Activated CD4-positive, alpha-beta T cell treated with anti-CD3 and anti-CD28 coated beads, Interleukin-2, amount 10 ng/mL, durations not matched to agents 7 days and 5 days (primary cell): ENCODE measurements at regions not wholly inside any gene's neighbourhood (a gene's known extent, or its start where the extent isn't known, plus 50 kb on each side); places are given as distances from the start of the nearest gene placed in this dataset.
"Not testable (repeated sequence)": the region's sequence is repeated elsewhere in the genome, so short reads cannot be mapped to it uniquely, and the experiment has no call there.

Source experiments
- CTCF ChIA-PET: fragments of 350-600 bp; sonication (Branson Sonifier 250); formaldehyde crosslinking; loops from one replicate; lab custom pipeline; 2021; ENCODE audit warnings: antibody characterized with exemption; lab: Charles Lee
- POLR2A ChIA-PET: fragments of 350-600 bp; sonication (Branson Sonifier 250); formaldehyde crosslinking; loops from one replicate; lab custom pipeline; 2021; ENCODE audit warnings: antibody characterized with exemption; lab: Charles Lee
- DNase-seq: peaks from one replicate; pipeline ENCODE4 v3.0.0-alpha.2; 2020
- H3K27ac Mint-ChIP-seq: one replicate; pipeline ENCODE4 v1.8.0; 2021; ENCODE audit warnings: mild to moderate bottlenecking, moderate library complexity, mixed read lengths
- H3K27me3 Mint-ChIP-seq: one replicate; pipeline ENCODE4 v1.8.0; 2021; ENCODE audit warnings: mixed read lengths
- H3K36me3 Mint-ChIP-seq: one replicate; pipeline ENCODE4 v1.8.0; 2021; ENCODE audit warnings: low read depth, mixed read lengths
- H3K4me1 Mint-ChIP-seq: one replicate; pipeline ENCODE4 v1.8.0; 2021; ENCODE audit warnings: mixed read lengths
- H3K4me3 Mint-ChIP-seq: one replicate; pipeline ENCODE4 v1.8.0; 2021; ENCODE audit warnings: mild to moderate bottlenecking, moderate library complexity, mixed read lengths
- H3K9me3 Mint-ChIP-seq: one replicate; pipeline ENCODE4 v1.8.0; 2021; ENCODE audit warnings: mixed read lengths

DNA sequence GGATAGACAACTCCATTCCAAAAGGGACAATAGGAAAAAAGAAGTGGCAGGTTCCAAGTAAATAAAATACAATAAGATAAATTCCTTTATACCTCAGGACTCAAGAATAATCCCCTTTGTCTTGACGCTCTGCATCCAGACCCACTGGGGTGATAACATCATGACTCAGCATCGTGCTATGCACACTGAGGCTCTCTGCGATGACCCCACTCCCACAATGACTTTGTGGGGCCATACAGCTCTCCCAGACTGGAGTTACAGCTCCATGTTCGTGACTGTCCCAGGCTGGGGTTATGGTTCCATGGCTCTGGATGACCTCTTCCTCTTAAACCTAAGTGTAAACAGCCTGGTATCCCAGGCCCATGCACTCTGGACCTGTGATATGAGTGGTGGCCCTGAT, 254.5 kb upstream of the ADGRL3 start:
- H3K27ac Mint-ChIP-seq = no peak overlapping the region
- no peak for DNase-seq
- no peak overlapping the region for H3K4me3 Mint-ChIP-seq
- no peaks in the 10 kb centered on the region for H3K27me3 Mint-ChIP-seq
- peaks cover 11% of the 10 kb centered on the region for H3K9me3 Mint-ChIP-seq
- ChIA-PET CTCF (no interaction called here), POLR2A (no interaction called here)
- H3K36me3 Mint-ChIP-seq = no peaks in the 10 kb centered on the region
- no peaks in the 10 kb centered on the region for H3K4me1 Mint-ChIP-seq

DNA sequence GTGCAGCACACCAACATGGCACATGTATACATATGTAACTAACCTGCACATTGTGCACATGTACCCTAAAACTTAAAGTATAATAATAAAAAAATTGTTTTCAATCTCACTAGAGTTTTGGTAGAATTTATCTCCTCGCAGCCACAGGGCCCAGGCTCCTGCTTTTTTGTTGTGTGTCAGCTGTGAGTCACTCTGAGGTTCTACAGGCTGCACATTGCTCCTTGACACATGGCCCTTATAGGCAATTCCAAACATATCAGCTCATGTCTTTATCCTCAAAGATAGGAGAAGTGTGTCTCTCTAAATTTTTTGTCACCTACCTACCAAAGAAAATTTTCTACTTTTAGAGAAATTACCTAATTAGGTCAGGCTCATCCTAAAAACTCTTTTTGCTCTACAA, 252.1 kb upstream of the ADGRL3 start:
- H3K27ac Mint-ChIP-seq = no peak overlapping the region
- no peak overlapping the region for H3K4me3 Mint-ChIP-seq
- ChIA-PET CTCF (no interaction called here), POLR2A (no interaction called here)
- no peaks in the 10 kb centered on the region for H3K4me1 Mint-ChIP-seq
- no peak for DNase-seq
- no peaks in the 10 kb centered on the region for H3K36me3 Mint-ChIP-seq
- no peaks in the 10 kb centered on the region for H3K27me3 Mint-ChIP-seq
- peaks cover 11% of the 10 kb centered on the region for H3K9me3 Mint-ChIP-seq

DNA sequence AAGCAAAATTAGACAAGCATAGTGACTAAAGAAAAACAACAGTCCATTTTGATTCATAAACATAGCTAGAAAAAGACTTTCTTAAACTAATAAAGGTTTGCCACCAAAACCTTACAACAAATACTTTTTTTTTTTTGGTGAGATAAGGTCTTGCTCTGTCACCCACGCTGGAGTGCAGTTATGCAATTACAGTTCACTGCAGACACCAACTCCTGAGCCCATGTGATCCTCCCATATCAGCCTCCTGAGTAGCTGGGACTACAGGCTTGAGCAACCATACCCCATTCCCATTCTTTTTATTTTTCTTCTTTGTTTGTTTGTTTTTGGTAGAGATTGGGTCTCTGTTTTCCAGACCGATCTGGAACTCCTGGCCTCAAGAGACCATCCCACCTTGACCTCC, 247.2 kb upstream of the ADGRL3 start:
- Mint-ChIP-seq H3K36me3 (no peaks in the 10 kb centered on the region), H3K27me3 (no peaks in the 10 kb centered on the region), H3K9me3 (peaks cover 4% of the 10 kb centered on the region), H3K4me1 (no peaks in the 10 kb centered on the region), H3K4me3 (no peak overlapping the region), H3K27ac (no peak overlapping the region)
- ChIA-PET POLR2A (no interaction called here), CTCF (no interaction called here)
- no peak for DNase-seq

DNA sequence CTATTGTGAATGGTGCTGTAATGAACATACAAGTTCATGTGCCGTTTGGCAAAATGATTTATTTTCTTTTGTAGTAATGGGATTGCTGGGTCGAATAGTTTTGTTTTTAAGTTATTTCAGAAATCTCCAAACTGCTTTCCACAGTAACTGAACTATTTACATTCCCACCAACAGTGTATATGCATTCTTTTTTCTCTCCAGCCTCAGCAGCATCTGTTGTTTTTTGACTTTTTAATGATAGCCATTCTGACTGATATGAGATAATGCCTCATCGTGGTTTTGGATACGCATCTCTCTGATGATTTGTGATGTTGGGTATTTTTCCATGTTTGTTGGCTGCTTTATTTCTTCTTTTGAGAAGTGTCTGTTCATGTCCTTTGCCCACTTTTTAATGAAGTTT, 246.3 kb upstream of the ADGRL3 start:
- no peaks in the 10 kb centered on the region for H3K36me3 Mint-ChIP-seq
- no peak overlapping the region for H3K4me3 Mint-ChIP-seq

DNA sequence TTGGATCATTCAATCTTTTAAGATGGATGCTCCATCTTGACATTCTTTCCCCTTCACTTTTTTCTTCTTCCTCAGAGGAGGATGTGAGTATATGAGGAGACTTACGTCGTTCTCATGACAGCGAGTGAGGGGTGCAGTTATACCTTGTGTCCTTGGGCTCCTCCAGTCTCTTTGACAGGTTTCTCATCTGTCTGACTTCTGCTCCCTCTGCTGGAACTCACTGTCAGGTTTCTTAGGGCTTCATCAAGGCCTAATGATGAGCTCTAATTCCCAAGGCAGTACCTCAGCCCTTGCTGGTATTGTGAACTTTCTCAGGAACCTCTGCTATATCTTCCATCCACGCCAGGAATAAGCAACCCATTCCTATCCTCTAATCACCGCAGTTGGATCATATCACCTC, 237.8 kb upstream of the ADGRL3 start:
- POLR2A ChIA-PET = no interaction called here
- DNase-seq = no peak
- Mint-ChIP-seq H3K4me3 (no peak overlapping the region), H3K27me3 (no peaks in the 10 kb centered on the region), H3K36me3 (no peaks in the 10 kb centered on the region), H3K27ac (no peak overlapping the region), H3K9me3 (peaks cover 2% of the 10 kb centered on the region), H3K4me1 (no peaks in the 10 kb centered on the region)
- CTCF ChIA-PET = no interaction called here

More for the DNA sequence above, 246.3 kb upstream of the ADGRL3 start:
- Mint-ChIP-seq H3K9me3 (peaks cover 4% of the 10 kb centered on the region), H3K4me1 (no peaks in the 10 kb centered on the region), H3K27ac (no peak overlapping the region), H3K27me3 (no peaks in the 10 kb centered on the region)
- POLR2A ChIA-PET = no interaction called here
- CTCF ChIA-PET = no interaction called here
- DNase-seq = no peak

DNA sequence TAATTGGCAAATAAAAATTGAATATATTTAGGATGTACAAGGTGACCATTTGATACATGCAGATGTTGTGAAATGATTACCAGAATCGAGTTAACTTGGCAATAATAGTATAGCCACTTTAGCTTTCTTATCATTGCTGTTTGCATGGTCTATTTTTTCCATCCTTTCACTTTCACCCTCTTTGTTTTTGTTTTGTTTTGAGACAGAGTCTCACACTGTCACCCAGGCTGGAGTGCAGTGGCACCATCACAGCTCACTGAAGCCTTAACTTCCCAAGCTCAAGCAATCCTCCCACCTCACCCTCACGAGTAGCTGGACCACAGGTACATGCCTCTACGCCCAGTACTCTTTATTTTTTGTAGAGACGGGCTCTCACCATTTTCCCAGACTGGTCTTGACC, 218.6 kb upstream of the ADGRL3 start:
- ChIA-PET CTCF (no interaction called here), POLR2A (no interaction called here)
- no peak overlapping the region for H3K27ac Mint-ChIP-seq
- H3K4me1 Mint-ChIP-seq = no peaks in the 10 kb centered on the region
- DNase-seq = no peak
- H3K4me3 Mint-ChIP-seq = no peak overlapping the region
- H3K27me3 Mint-ChIP-seq = no peaks in the 10 kb centered on the region
- H3K9me3 Mint-ChIP-seq = peaks cover 5% of the 10 kb centered on the region
- no peaks in the 10 kb centered on the region for H3K36me3 Mint-ChIP-seq

DNA sequence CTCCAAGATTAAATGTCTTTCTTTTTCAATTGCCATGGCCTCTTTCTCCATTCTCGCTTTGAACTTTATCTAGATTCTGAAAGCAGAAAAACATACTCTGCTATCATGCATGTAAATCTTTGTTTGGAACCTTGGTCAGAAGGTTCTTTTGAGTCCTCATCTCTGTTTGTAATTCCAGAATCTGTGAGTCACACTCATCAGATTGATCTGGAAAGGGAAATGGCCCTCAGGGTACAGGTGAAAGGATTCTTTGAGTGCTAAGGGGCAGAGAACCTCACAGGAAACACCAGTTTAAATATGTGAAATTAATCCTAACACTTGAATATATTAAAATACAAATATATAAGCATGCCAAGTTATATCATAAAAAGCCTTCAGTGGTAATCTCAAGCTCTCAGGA, 211.0 kb upstream of the ADGRL3 start:
- ChIA-PET POLR2A (no interaction called here), CTCF (no interaction called here)
- Mint-ChIP-seq H3K4me3 (no peak overlapping the region), H3K27ac (no peak overlapping the region), H3K27me3 (no peaks in the 10 kb centered on the region), H3K4me1 (no peaks in the 10 kb centered on the region), H3K36me3 (no peaks in the 10 kb centered on the region), H3K9me3 (peaks cover 9% of the 10 kb centered on the region)
- DNase-seq = no peak

DNA sequence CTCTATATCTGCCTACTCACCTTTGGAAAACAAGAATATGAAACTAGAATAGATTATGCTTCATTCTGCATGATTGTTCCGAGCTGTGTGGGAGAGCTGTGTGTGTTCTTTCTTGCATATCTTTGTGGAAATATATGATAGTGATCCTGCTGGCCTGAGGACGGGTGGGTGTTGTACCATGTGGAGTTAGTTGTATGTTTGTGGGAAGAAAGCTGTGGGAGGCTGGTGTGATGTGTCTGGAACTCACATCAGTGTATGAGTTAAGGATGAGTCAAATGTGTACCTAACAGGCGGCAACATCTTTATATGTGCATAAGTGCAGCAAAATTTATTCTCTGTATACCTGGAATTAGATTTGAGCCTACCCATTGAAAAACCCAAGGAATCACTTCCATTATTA, 208.1 kb upstream of the ADGRL3 start:
- Mint-ChIP-seq H3K27ac (no peak overlapping the region), H3K4me3 (no peak overlapping the region), H3K4me1 (no peaks in the 10 kb centered on the region), H3K9me3 (peaks cover 9% of the 10 kb centered on the region), H3K27me3 (no peaks in the 10 kb centered on the region), H3K36me3 (no peaks in the 10 kb centered on the region)
- POLR2A ChIA-PET = no interaction called here
- CTCF ChIA-PET = no interaction called here
- no peak for DNase-seq

DNA sequence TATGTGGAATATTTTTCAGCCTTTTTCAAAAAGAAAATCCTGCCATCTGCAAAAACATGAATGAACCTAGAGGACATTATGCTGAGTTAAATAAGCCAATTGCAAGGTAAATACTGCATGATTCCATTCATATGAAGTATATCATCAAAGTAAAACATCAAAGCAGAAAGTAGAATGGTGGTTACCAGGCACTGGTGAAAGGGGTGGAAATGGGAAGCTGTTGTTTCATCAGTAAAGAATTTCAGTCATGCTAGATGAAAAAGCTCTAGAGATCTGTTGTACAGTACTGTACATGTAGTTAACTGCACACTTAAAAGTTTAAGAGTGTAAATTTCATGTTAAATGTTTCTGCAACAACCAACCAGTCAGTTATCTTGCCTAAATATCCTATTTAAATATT, 196.8 kb upstream of the ADGRL3 start:
- no peak overlapping the region for H3K27ac Mint-ChIP-seq
- no peak for DNase-seq
- H3K36me3 Mint-ChIP-seq = no peaks in the 10 kb centered on the region
- ChIA-PET CTCF (no interaction called here), POLR2A (no interaction called here)
- no peaks in the 10 kb centered on the region for H3K27me3 Mint-ChIP-seq
- no peak overlapping the region for H3K4me3 Mint-ChIP-seq
- peaks cover 9% of the 10 kb centered on the region for H3K9me3 Mint-ChIP-seq
- H3K4me1 Mint-ChIP-seq = no peaks in the 10 kb centered on the region

DNA sequence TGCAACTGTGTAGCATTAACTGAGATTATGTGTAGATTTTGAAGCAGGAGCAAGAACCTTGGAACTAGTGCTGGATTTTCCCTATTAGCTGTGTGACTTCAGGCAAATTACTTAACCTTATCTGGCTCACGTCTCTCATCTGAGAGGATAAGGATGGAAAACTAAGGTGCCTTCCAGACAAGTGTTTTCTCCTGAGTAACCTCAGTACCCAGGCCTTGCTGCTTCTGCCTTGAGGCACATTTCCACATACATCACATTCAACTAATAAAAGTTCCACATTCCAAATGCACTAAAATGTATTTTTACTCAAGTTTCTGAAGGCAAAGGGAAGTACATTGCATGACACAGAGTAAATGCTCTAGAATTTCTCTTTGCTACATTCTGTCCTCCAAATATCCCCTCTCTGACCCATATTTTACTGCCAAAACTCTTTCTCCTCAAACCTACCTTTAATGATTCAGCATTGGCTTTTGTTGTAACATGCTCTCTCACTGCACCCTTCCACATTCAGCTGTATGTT, 195.4 kb upstream of the ADGRL3 start:
- no peak overlapping the region for H3K27ac Mint-ChIP-seq
- DNase-seq = no peak
- no peaks in the 10 kb centered on the region for H3K4me1 Mint-ChIP-seq
- ChIA-PET POLR2A (no interaction called here), CTCF (no interaction called here)
- no peaks in the 10 kb centered on the region for H3K36me3 Mint-ChIP-seq
- H3K9me3 Mint-ChIP-seq = peaks cover 6% of the 10 kb centered on the region
- H3K27me3 Mint-ChIP-seq = no peaks in the 10 kb centered on the region
- H3K4me3 Mint-ChIP-seq = no peak overlapping the region

DNA sequence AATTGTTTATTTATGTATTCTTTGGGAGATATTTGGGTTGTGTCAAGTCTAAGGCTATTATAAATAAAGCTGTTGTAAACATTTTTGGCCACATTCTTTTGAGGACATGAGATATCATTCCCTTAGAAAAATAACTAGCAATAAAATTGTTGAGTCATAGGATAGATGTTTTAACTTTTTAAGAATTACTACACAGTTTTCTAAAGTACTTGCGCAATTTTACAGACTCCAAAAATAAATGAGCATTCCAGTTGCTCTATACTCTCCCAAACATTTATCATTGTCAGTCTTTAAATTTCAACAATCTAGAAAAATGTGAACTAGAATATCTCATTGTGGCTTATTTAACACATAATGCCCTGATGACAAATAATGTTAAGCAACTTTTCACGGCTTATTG, 189.1 kb upstream of the ADGRL3 start:
- no peaks in the 10 kb centered on the region for H3K27me3 Mint-ChIP-seq
- H3K36me3 Mint-ChIP-seq = no peaks in the 10 kb centered on the region
- ChIA-PET POLR2A (no interaction called here), CTCF (no interaction called here)
- H3K4me1 Mint-ChIP-seq = no peaks in the 10 kb centered on the region
- peaks cover 8% of the 10 kb centered on the region for H3K9me3 Mint-ChIP-seq
- H3K27ac Mint-ChIP-seq = no peak overlapping the region
- DNase-seq = no peak
- H3K4me3 Mint-ChIP-seq = no peak overlapping the region

DNA sequence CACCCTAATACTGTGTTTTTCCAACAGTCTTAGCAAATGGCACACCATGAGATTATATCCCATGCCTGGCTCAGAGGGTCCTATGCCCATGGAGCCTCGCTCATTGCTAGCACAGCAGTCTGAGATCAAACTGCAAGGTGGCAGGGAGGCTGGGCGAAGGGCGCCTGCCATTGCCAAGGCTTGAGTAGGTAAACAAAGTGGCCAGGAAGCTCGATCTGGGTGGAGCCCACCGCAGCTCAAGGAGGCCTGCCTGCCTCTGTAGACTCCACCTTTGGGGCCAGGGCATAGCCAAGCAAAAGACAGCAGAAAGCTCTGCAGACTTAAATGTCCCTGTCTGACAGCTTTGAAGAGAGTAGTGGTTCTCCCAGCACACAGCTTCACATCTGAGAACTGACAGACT, 188.2 kb upstream of the ADGRL3 start:
- H3K36me3 Mint-ChIP-seq, DNase-seq, H3K4me3 Mint-ChIP-seq, H3K27ac Mint-ChIP-seq, H3K27me3 Mint-ChIP-seq, H3K9me3 Mint-ChIP-seq, CTCF ChIA-PET, POLR2A ChIA-PET, H3K4me1 Mint-ChIP-seq: not testable (repeated sequence)

DNA sequence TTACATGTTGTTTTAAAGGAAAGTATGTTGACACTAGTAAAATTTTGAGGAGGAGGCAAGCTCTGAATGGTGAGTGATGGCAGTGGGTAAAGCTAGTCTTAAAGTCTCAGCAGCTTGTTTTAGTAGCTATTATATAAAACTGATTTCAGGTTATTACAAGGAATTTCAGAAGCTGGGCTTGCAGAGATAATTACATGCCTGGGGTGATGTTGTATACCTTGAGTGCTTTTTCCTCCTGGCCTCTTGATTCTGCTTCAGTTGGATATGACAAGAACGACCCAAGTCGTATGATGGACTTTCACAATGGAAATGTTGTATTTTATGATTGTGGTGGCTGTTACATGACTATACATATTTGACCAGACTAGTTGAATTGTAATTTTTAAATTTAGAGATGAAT, 175.5 kb upstream of the ADGRL3 start:
- DNase-seq = no peak
- no peaks in the 10 kb centered on the region for H3K27me3 Mint-ChIP-seq
- ChIA-PET POLR2A (no interaction called here), CTCF (no interaction called here)
- no peaks in the 10 kb centered on the region for H3K4me1 Mint-ChIP-seq
- peaks cover 7% of the 10 kb centered on the region for H3K9me3 Mint-ChIP-seq
- H3K36me3 Mint-ChIP-seq = no peaks in the 10 kb centered on the region
- H3K4me3 Mint-ChIP-seq = no peak overlapping the region
- H3K27ac Mint-ChIP-seq = no peak overlapping the region

DNA sequence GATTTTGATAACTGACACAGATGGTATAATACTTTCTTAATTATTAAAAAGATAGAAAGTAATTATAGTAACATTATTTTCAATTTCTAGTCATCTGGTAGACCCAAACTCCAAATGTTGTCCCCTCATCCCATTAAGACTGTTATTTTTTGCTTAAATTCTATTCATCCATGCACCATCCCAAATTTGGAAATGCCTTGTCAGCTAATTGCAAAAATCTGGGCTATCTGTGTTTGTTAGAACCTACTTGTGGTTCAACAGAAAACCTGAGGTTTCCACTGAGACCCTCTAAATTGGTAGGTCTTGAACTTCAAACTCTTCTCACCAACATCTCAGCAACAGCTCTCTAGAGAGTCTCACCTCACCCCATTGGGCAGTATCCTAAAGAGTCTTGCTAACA, 172.2 kb upstream of the ADGRL3 start:
- H3K27me3 Mint-ChIP-seq = no peaks in the 10 kb centered on the region
- H3K4me1 Mint-ChIP-seq = no peaks in the 10 kb centered on the region
- ChIA-PET CTCF (no interaction called here), POLR2A (no interaction called here)
- H3K4me3 Mint-ChIP-seq = no peak overlapping the region
- H3K9me3 Mint-ChIP-seq = peaks cover 15% of the 10 kb centered on the region
- DNase-seq = no peak
- no peaks in the 10 kb centered on the region for H3K36me3 Mint-ChIP-seq
- no peak overlapping the region for H3K27ac Mint-ChIP-seq
